ENCODE measurements at regions not wholly inside any gene's neighbourhood (a gene's known extent, or its start where the extent isn't known, plus 50 kb on each side); places are given as distances from the start of the nearest gene placed in this dataset.

GRCh38 chr2:237012577-237013267 lies 73.0 kb upstream of the COPS8 start (continued):
- TF ChIP-seq FOXM1 (IDR thresholded peaks at IDR 0.05; ENCODE audit: low read depth) (no peak), FOXM1 (CRISPR knock-in tag; IDR thresholded peaks at IDR 0.05; ENCODE audit: low read depth) (no peak), CHD1 (IDR thresholded peaks at IDR 0.05; ENCODE audit: low read length) (no peak), TFE3 (CRISPR knock-in tag; IDR thresholded peaks at IDR 0.05) (no peak), SMARCE1 (IDR thresholded peaks at IDR 0.05) (no peak), FOXJ2 (tag; IDR thresholded peaks at IDR 0.05) (no peak), ZNF511 (CRISPR knock-in tag; IDR thresholded peaks at IDR 0.05) (no peak)

GRCh38 chr2:237016121-237016915 lies 69.4 kb upstream of the COPS8 start:
- in situ Hi-C loops (cut with MboI) (no loop called here), intact Hi-C loops (cut with micrococcal nuclease) (no loop called here)
- Histone ChIP-seq H3K4me1 (replicated peaks in 1 of 2; ENCODE audit: control insufficient read depth in 2 of 2, insufficient read depth in 2 of 2, low read length in 2 of 2) (no peaks in the 10 kb centered on the region), H3K27me3 (ENCODE audit: control insufficient read depth in 2 of 2, insufficient read depth in 2 of 2, low read length in 2 of 2) (peaks cover 0 to 7% of the 10 kb centered on the region in 2 experiments; a peak in 2 of 5 replicates), H3K9me3 (replicated peaks; ENCODE audit: control insufficient read depth, insufficient read depth, low read depth, low read length) (no peaks in the 10 kb centered on the region), H3K4me2 (ENCODE audit: insufficient read depth, low read length) (no peak overlapping the region), H3K9me1 (ENCODE audit: control insufficient read depth, insufficient read depth, low read length) (no peaks in the 10 kb centered on the region), H3K36me3 (ENCODE audit: control insufficient read depth, insufficient read depth, low read length) (no peaks in the 10 kb centered on the region), H3K27ac (ENCODE audit: extremely low read depth, low read depth, low read length) (no peak overlapping the region), H3K79me2 (ENCODE audit: control insufficient read depth, insufficient read depth, low read length) (no peaks in the 10 kb centered on the region), H3K9ac (ENCODE audit: insufficient read depth in 1 of 2, low read depth in 2 of 2, low read length in 2 of 2) (no peak overlapping the region), H4K20me1 (replicated peaks; ENCODE audit: control insufficient read depth, insufficient read depth, low read length) (no peaks in the 10 kb centered on the region), H2AFZ (ENCODE audit: low read depth, low read length) (no peak overlapping the region), H3K4me3 (no peak overlapping the region)
- FAIRE-seq (no peak), ATAC-seq (no peak), DNase-seq (ENCODE audit: extremely low read depth in 1 of 4, low spot score in 3 of 4) (no peak)
- ChIA-PET POLR2A (no interaction called here), CTCF (ENCODE audit: low intra/inter-chr PET ratio) (no interaction called here)
- WGBS (ENCODE audit: insufficient coverage, low coverage, missing lambda C conversion rate), result 3% methylated on average over 10 of the region's 10 CpGs
- BruUV-seq (replicated peaks), result no TSS peak
- TF ChIP-seq ZNF143 (CRISPR knock-in tag; IDR thresholded peaks at IDR 0.05) (no peak), HINFP (tag; conservative IDR thresholded peaks at IDR 0.05; ENCODE audit: low read depth) (no peak), SNRNP70 (optimal IDR thresholded peaks at IDR 0.05; ENCODE audit: low read depth, low read length) (no peak), AFF1 (IDR thresholded peaks at IDR 0.05; ENCODE audit: low read depth in 1 of 2, partially characterized antibody in 2 of 2) (no peak)

Measured in K562 (cell line).